GM19035 (cell line): ENCODE measurements at regions not wholly inside any gene's neighbourhood (a gene's known extent, or its start where the extent isn't known, plus 50 kb on each side); places are given as distances from the start of the nearest gene placed in this dataset.
"Not testable (repeated sequence)": the region's sequence is repeated elsewhere in the genome, so short reads cannot be mapped to it uniquely, and the experiment has no call there.

Experiments used
- ATAC-seq: cut with Tn5 transposase; IDR thresholded peaks from one replicate; pipeline ENCODE4 v1.9.1; 2021; ENCODE audit not compliant: unreplicated experiment

GRCh38 chr16:85533593-85533992 is 79.5 kb upstream of the GSE1 start:
- ATAC-seq = not testable (repeated sequence)

- ATAC-seq = no peak
These were observed 78.4 kb upstream of the GSE1 start for GRCh38 chr16:85534536-85535351.

- no peak for ATAC-seq
These were observed 77.6 kb upstream of the GSE1 start for GRCh38 chr16:85535352-85536072.

- ATAC-seq = no peak
These were observed 77.1 kb upstream of the GSE1 start for GRCh38 chr16:85536073-85536410.

- no peak for ATAC-seq
These were observed 76.5 kb upstream of the GSE1 start for GRCh38 chr16:85536411-85537330.

- ATAC-seq = no peak
These were observed 75.8 kb upstream of the GSE1 start for GRCh38 chr16:85537331-85537788.

- ATAC-seq = no peak
These were observed 75.2 kb upstream of the GSE1 start for GRCh38 chr16:85537795-85538401.

GRCh38 chr16:85539084-85539483 is 74.0 kb upstream of the GSE1 start:
- no peak for ATAC-seq

GRCh38 chr16:85539629-85540291 is 73.4 kb upstream of the GSE1 start:
- no peak for ATAC-seq

- no peak for ATAC-seq
These were observed 71.9 kb upstream of the GSE1 start for GRCh38 chr16:85541181-85541580.

- ATAC-seq = no peak
These were observed 71.5 kb upstream of the GSE1 start for GRCh38 chr16:85541619-85541979.

GRCh38 chr16:85541980-85542900 is 70.9 kb upstream of the GSE1 start:
- no peak for ATAC-seq

- no peak for ATAC-seq
These were observed 69.6 kb upstream of the GSE1 start for GRCh38 chr16:85543536-85543935.

- no peak for ATAC-seq
These were observed 69.1 kb upstream of the GSE1 start for GRCh38 chr16:85544016-85544415.

GRCh38 chr16:85544668-85545067 is 68.5 kb upstream of the GSE1 start:
- ATAC-seq = no peak

GRCh38 chr16:85545227-85545818 is 67.8 kb upstream of the GSE1 start:
- no peak for ATAC-seq

GRCh38 chr16:85546585-85547447 is 66.3 kb upstream of the GSE1 start:
- no peak for ATAC-seq

GRCh38 chr16:85548375-85548774 is 64.7 kb upstream of the GSE1 start:
- no peak for ATAC-seq
